ENCODE measurements at regions not wholly inside any gene's neighbourhood (a gene's known extent, or its start where the extent isn't known, plus 50 kb on each side); places are given as distances from the start of the nearest gene placed in this dataset.

- Histone ChIP-seq H4K20me1 (ENCODE audit: insufficient read depth) (no peaks in the 10 kb centered on the region), H3K4me1 (replicated peaks; ENCODE audit: insufficient read depth) (no peaks in the 10 kb centered on the region), H3K4me2 (no peak overlapping the region), H3K79me2 (ENCODE audit: low read depth) (no peaks in the 10 kb centered on the region), H3K4me3 (no peak overlapping the region), H3K9me3 (ENCODE audit: insufficient read depth, low read depth) (no peaks in the 10 kb centered on the region), H2AFZ (no peak overlapping the region), H3F3A (ENCODE audit: insufficient read depth, low read depth) (no peaks in the 10 kb centered on the region), H3K27ac (no peak overlapping the region), H3K27me3 (ENCODE audit: insufficient read depth, low read depth) (no peaks in the 10 kb centered on the region), H3K9me2 (ENCODE audit: insufficient read depth) (no peaks in the 10 kb centered on the region), H3K36me3 (ENCODE audit: low read depth) (no peaks in the 10 kb centered on the region)
- ChIA-PET POLR2A (ENCODE audit: unreplicated experiment) (no interaction called here), CTCF (no interaction called here)
- no TSS peak for BruUV-seq (replicated peaks)
- no peak for DNase-seq
- intact Hi-C loops (cut with micrococcal nuclease; ENCODE audit: unreplicated experiment), result no loop called here
- no peak for TF ChIP-seq EZH2 (IDR thresholded peaks at IDR 0.05; ENCODE audit: low read depth)
- no peak for TF ChIP-seq CTCF (conservative IDR thresholded peaks at IDR 0.05)
Observed at GRCh38 chr4:89539374-89539773, 231.8 kb upstream of the GPRIN3 start.

- Histone ChIP-seq H2AFZ (no peak overlapping the region), H3K36me3 (ENCODE audit: low read depth) (no peaks in the 10 kb centered on the region), H3K9me3 (ENCODE audit: insufficient read depth, low read depth) (no peaks in the 10 kb centered on the region), H3K79me2 (ENCODE audit: low read depth) (no peaks in the 10 kb centered on the region), H3K9me2 (ENCODE audit: insufficient read depth) (no peaks in the 10 kb centered on the region), H4K20me1 (ENCODE audit: insufficient read depth) (no peaks in the 10 kb centered on the region), H3K27me3 (ENCODE audit: insufficient read depth, low read depth) (no peaks in the 10 kb centered on the region), H3K4me1 (replicated peaks; ENCODE audit: insufficient read depth) (no peaks in the 10 kb centered on the region), H3K27ac (no peak overlapping the region), H3K4me2 (no peak overlapping the region), H3F3A (ENCODE audit: insufficient read depth, low read depth) (no peaks in the 10 kb centered on the region), H3K4me3 (no peak overlapping the region)
- intact Hi-C loops (cut with micrococcal nuclease; ENCODE audit: unreplicated experiment), result no loop called here
- DNase-seq, result no peak
- ChIA-PET CTCF (no interaction called here), POLR2A (ENCODE audit: unreplicated experiment) (no interaction called here)
- no TSS peak for BruUV-seq (replicated peaks)
- TF ChIP-seq CTCF (conservative IDR thresholded peaks at IDR 0.05) (no peak), EZH2 (IDR thresholded peaks at IDR 0.05; ENCODE audit: low read depth) (no peak)
Observed at GRCh38 chr4:89538886-89539285, 231.3 kb upstream of the GPRIN3 start.

- TF ChIP-seq CTCF (conservative IDR thresholded peaks at IDR 0.05), result no peak
- no peak for TF ChIP-seq EZH2 (IDR thresholded peaks at IDR 0.05; ENCODE audit: low read depth)
- Histone ChIP-seq H3K9me2 (ENCODE audit: insufficient read depth) (no peaks in the 10 kb centered on the region), H3K27ac (no peak overlapping the region), H3K9me3 (ENCODE audit: insufficient read depth, low read depth) (no peaks in the 10 kb centered on the region), H3K4me1 (replicated peaks; ENCODE audit: insufficient read depth) (no peaks in the 10 kb centered on the region), H2AFZ (no peak overlapping the region), H3F3A (ENCODE audit: insufficient read depth, low read depth) (no peaks in the 10 kb centered on the region), H4K20me1 (ENCODE audit: insufficient read depth) (no peaks in the 10 kb centered on the region), H3K36me3 (ENCODE audit: low read depth) (no peaks in the 10 kb centered on the region), H3K4me2 (no peak overlapping the region), H3K4me3 (no peak overlapping the region), H3K79me2 (ENCODE audit: low read depth) (no peaks in the 10 kb centered on the region), H3K27me3 (ENCODE audit: insufficient read depth, low read depth) (no peaks in the 10 kb centered on the region)
- CTCF ChIA-PET, result no interaction called here
- intact Hi-C loops (cut with micrococcal nuclease; ENCODE audit: unreplicated experiment), result no loop called here
- POLR2A ChIA-PET (ENCODE audit: unreplicated experiment), result no interaction called here
- no TSS peak for BruUV-seq (replicated peaks)
- DNase-seq, result no peak
Observed at GRCh38 chr4:89538171-89538570, 230.6 kb upstream of the GPRIN3 start.
